Parathyroid adenoma (tissue), 2 donors: ENCODE measurements at regions not wholly inside any gene's neighbourhood (a gene's known extent, or its start where the extent isn't known, plus 50 kb on each side); places are given as distances from the start of the nearest gene placed in this dataset.

Source experiments
- H2AFZ ChIP-seq: fragments of 300-600 bp; sonication (generic); one replicate; pipeline ENCODE4 v1.7.0; 2017; ENCODE audit warnings: antibody characterized with exemption, mild to moderate bottlenecking
- H3K27ac ChIP-seq: fragments of 300-600 bp; sonication (generic); one replicate; pipeline ENCODE4 v1.7.0; 2017
- H3K27me3 ChIP-seq: fragments of 300-600 bp; sonication (generic); one replicate; pipeline ENCODE4 v1.7.0; 2017; ENCODE audit warnings: low read length; ENCODE audit not compliant: control insufficient read depth, insufficient read depth
- H3K36me3 ChIP-seq: fragments of 300-600 bp; sonication (generic); one replicate; pipeline ENCODE4 v1.7.0; 2017; ENCODE audit warnings: low read length; ENCODE audit not compliant: control insufficient read depth, insufficient read depth
- H3K4me1 ChIP-seq: fragments of 300-600 bp; sonication (generic); one replicate; pipeline ENCODE4 v1.7.0; 2017; ENCODE audit warnings: control low read depth
- H3K4me2 ChIP-seq: fragments of 300-600 bp; sonication (generic); one replicate; pipeline ENCODE4 v1.7.0; 2017; ENCODE audit warnings: low read length
- H3K4me3 ChIP-seq: fragments of 300-600 bp; sonication (generic); one replicate; pipeline ENCODE4 v1.7.0; 2017; ENCODE audit warnings: low read depth, low read length
- H3K79me2 ChIP-seq: fragments of 300-600 bp; sonication (generic); one replicate; pipeline ENCODE4 v1.7.0; 2017; ENCODE audit warnings: control low read depth
- H3K9ac ChIP-seq: fragments of 300-600 bp; sonication (generic); one replicate; pipeline ENCODE4 v1.7.0; 2017; ENCODE audit warnings: mild to moderate bottlenecking
- H3K9me3 ChIP-seq: fragments of 300-600 bp; sonication (generic); one replicate; pipeline ENCODE4 v1.7.0; 2017; ENCODE audit warnings: low read length; ENCODE audit not compliant: control insufficient read depth
- TF ChIP-seq, protein P1 (sequence below): fragments of 300-600 bp; sonication (generic); IDR thresholded peaks from one replicate; pipeline ENCODE4 v1.7.0; 2017; ENCODE audit warnings: antibody characterized with exemption, mild to moderate bottlenecking
- donor health status: primary hyperparathyroidism.

DNA sequence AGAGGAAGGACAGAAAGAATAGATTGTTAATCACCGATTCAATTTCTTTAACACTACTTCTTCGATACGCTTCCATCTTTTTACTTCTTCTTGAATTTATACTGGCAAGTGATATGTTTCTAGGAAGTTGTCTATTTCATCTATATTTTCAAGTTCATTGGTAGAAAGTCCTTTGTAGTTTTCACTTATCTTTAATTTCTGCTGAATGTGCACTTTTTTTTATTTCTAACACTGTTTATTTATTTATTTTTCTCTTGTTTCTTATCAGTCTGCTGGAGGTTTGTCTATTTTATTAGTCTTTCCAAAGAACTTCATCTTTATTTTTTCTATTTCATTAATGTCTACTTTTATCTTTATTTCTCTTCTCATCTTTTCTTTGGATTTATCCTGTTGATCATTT, 63.6 kb downstream of the SIX1 start:
- Histone ChIP-seq H3K9me3 (no peaks in the 10 kb centered on the region), H2AFZ (no peak overlapping the region), H3K27ac (no peak overlapping the region), H3K79me2 (no peaks in the 10 kb centered on the region), H3K4me1 (no peaks in the 10 kb centered on the region), H3K9ac (no peak overlapping the region), H3K4me3 (no peak overlapping the region), H3K36me3 (no peaks in the 10 kb centered on the region), H3K27me3 (no peaks in the 10 kb centered on the region), H3K4me2 (no peak overlapping the region)
- TF ChIP-seq, protein P1, sequence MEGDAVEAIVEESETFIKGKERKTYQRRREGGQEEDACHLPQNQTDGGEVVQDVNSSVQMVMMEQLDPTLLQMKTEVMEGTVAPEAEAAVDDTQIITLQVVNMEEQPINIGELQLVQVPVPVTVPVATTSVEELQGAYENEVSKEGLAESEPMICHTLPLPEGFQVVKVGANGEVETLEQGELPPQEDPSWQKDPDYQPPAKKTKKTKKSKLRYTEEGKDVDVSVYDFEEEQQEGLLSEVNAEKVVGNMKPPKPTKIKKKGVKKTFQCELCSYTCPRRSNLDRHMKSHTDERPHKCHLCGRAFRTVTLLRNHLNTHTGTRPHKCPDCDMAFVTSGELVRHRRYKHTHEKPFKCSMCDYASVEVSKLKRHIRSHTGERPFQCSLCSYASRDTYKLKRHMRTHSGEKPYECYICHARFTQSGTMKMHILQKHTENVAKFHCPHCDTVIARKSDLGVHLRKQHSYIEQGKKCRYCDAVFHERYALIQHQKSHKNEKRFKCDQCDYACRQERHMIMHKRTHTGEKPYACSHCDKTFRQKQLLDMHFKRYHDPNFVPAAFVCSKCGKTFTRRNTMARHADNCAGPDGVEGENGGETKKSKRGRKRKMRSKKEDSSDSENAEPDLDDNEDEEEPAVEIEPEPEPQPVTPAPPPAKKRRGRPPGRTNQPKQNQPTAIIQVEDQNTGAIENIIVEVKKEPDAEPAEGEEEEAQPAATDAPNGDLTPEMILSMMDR, result no peak

DNA sequence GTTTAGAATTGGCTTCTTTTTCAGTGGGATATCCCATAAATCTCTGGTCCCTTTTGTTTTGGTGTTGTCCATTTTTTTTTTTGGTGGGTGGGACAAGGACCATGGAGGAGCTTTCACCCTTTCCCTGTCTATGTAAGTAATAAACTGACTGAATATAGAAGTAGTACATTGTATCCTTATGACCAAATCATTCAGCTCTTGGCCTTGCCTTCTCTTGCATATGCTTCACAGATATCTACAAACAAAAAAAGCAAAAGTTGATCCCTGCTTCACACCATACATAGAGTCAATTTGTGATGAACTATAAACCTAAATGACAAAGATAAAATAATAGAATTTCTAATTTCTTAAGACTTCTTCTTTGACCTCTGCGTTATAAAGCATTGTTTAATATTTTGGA, 59.8 kb downstream of the SIX1 start:
- H3K27ac ChIP-seq, result no peak overlapping the region
- H3K4me1 ChIP-seq, result no peaks in the 10 kb centered on the region
- no peaks in the 10 kb centered on the region for H3K36me3 ChIP-seq
- TF ChIP-seq, protein P1, result no peak
- no peak overlapping the region for H2AFZ ChIP-seq
- H3K4me3 ChIP-seq, result no peak overlapping the region
- H3K4me2 ChIP-seq, result no peak overlapping the region
- no peaks in the 10 kb centered on the region for H3K27me3 ChIP-seq
- H3K9me3 ChIP-seq, result no peaks in the 10 kb centered on the region
- no peak overlapping the region for H3K9ac ChIP-seq
- no peaks in the 10 kb centered on the region for H3K79me2 ChIP-seq

DNA sequence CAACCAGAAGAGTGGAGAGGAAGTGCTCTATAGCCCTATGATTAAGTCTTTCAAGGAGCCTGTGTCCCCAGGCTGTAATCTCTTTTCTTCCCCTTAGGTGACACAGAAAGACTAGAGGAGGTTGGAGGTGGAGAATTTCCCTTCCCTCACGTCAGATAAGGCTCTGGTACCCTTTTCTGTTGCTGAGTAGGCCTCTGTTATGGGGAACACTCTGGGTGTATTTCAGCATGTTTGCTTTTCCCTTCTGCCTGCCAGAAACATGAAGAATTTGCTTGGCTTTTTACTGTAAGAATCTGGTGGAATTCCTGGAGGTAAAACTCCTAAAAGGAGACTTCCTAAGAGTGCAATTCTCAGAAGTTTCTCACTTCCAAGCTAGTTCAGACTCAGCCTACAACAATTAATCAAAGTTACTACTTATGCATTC, 58.3 kb downstream of the SIX1 start:
- no peaks in the 10 kb centered on the region for H3K36me3 ChIP-seq
- no peak overlapping the region for H3K4me3 ChIP-seq
- no peak overlapping the region for H3K9ac ChIP-seq
- peak overlapping the region; percentile 34 for H2AFZ ChIP-seq
- TF ChIP-seq, protein P1, result no peak
- H3K27me3 ChIP-seq, result no peaks in the 10 kb centered on the region
- no peaks in the 10 kb centered on the region for H3K9me3 ChIP-seq
- H3K4me2 ChIP-seq, result no peak overlapping the region
- H3K79me2 ChIP-seq, result no peaks in the 10 kb centered on the region
- no peaks in the 10 kb centered on the region for H3K4me1 ChIP-seq
- peak overlapping the region; percentile 3 for H3K27ac ChIP-seq
